ENCODE measurements at regions not wholly inside any gene's neighbourhood (a gene's known extent, or its start where the extent isn't known, plus 50 kb on each side); places are given as distances from the start of the nearest gene placed in this dataset.

DNA sequence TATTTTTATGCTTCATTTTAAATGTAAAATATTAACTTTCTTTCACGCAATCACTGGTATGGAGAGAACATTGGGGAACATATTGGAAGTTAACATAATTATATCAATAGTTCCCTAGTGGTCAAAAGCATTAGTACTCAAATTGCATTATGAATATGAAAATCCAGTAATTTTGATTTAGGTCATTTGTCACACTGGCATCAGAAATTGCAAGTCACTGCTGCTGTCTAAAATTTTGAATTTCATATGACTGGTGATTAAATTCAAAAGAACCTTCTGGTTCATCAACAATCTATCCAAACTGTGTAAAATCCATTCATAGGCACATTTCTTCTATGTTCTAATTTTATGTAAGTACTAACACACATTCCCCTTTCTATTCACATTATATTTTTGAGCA, 2235.7 kb upstream of the PCDH20 start:
- H3K9ac ChIP-seq (ENCODE audit: low read depth in 1 of 2, low read length in 2 of 2), result no peak overlapping the region
- H3K4me1 ChIP-seq (ENCODE audit: control insufficient read depth in 4 of 4, insufficient read depth in 4 of 4, low read length in 3 of 4), result no peaks in the 10 kb centered on the region
- DNase-seq (ENCODE audit: low spot score), result no peak
- no peak overlapping the region for H3K4me3 ChIP-seq (ENCODE audit: low read depth in 1 of 3, low read length in 3 of 3)
- H3K36me3 ChIP-seq (ENCODE audit: control insufficient read depth in 4 of 4, insufficient read depth in 3 of 4, low read depth in 1 of 4, low read length in 3 of 4), result no peaks in the 10 kb centered on the region
- no peak overlapping the region for H3K27ac ChIP-seq (ENCODE audit: low read depth in 1 of 2, low read length in 2 of 2)
- 97% methylated on average over 1 of the region's 1 CpG for WGBS
- TF ChIP-seq, protein P1, sequence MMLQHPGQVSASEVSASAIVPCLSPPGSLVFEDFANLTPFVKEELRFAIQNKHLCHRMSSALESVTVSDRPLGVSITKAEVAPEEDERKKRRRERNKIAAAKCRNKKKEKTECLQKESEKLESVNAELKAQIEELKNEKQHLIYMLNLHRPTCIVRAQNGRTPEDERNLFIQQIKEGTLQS (IDR thresholded peaks at IDR 0.05), result no peak
- TF ChIP-seq FOXA2 (IDR thresholded peaks at IDR 0.05) (no peak), HNF4A (conservative IDR thresholded peaks at IDR 0.05) (no peak), NR2F2 (IDR thresholded peaks at IDR 0.05) (no peak), GABPA (IDR thresholded peaks at IDR 0.05 in 1 of 2, conservative IDR thresholded peaks at IDR 0.05 in 1 of 2) (no peak), RXRA (IDR thresholded peaks at IDR 0.05) (no peak), RAD21 (IDR thresholded peaks at IDR 0.05) (no peak), EGR1 (IDR thresholded peaks at IDR 0.05; ENCODE audit: low read depth in 2 of 2) (no peak), JUND (IDR thresholded peaks at IDR 0.05) (no peak), YY1 (IDR thresholded peaks at IDR 0.05) (no peak), FOXA1 (IDR thresholded peaks at IDR 0.05) (no peak)
- TF ChIP-seq, protein P2, sequence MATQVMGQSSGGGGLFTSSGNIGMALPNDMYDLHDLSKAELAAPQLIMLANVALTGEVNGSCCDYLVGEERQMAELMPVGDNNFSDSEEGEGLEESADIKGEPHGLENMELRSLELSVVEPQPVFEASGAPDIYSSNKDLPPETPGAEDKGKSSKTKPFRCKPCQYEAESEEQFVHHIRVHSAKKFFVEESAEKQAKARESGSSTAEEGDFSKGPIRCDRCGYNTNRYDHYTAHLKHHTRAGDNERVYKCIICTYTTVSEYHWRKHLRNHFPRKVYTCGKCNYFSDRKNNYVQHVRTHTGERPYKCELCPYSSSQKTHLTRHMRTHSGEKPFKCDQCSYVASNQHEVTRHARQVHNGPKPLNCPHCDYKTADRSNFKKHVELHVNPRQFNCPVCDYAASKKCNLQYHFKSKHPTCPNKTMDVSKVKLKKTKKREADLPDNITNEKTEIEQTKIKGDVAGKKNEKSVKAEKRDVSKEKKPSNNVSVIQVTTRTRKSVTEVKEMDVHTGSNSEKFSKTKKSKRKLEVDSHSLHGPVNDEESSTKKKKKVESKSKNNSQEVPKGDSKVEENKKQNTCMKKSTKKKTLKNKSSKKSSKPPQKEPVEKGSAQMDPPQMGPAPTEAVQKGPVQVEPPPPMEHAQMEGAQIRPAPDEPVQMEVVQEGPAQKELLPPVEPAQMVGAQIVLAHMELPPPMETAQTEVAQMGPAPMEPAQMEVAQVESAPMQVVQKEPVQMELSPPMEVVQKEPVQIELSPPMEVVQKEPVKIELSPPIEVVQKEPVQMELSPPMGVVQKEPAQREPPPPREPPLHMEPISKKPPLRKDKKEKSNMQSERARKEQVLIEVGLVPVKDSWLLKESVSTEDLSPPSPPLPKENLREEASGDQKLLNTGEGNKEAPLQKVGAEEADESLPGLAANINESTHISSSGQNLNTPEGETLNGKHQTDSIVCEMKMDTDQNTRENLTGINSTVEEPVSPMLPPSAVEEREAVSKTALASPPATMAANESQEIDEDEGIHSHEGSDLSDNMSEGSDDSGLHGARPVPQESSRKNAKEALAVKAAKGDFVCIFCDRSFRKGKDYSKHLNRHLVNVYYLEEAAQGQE (IDR thresholded peaks at IDR 0.05), result no peak
- H3K27me3 ChIP-seq (ENCODE audit: control insufficient read depth in 4 of 4, insufficient read depth in 4 of 4, low read length in 3 of 4), result peaks cover 0 to 3% (median 0%) of the 10 kb centered on the region in 4 donors
- no peaks in the 10 kb centered on the region for H3K9me3 ChIP-seq (ENCODE audit: control insufficient read depth in 4 of 4, low read length in 3 of 4)

DNA sequence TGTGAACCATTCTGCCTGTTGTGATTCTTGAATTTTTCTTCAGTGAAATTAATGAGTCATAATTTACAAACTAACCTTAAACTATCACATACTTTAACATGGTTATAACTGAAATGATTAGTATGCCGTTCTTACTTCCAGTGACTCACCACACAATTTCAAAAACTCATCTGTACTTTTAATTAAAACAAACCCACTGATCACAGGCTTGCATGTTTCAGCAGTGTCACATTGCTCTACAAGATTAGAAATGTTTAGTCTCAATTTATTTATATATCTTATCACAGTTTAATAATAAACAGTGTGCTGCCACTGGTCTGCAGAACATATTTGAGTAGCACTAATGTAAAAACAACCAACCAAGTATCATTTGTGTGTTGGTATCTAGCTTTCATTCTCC, 2227.9 kb upstream of the PCDH20 start:
- no peak for DNase-seq (ENCODE audit: low spot score)
- Histone ChIP-seq H3K27ac (ENCODE audit: low read depth in 1 of 2, low read length in 2 of 2) (no peak overlapping the region), H3K27me3 (ENCODE audit: control insufficient read depth in 4 of 4, insufficient read depth in 4 of 4, low read length in 3 of 4) (no peaks in the 10 kb centered on the region), H3K9me3 (ENCODE audit: control insufficient read depth in 4 of 4, low read length in 3 of 4) (no peaks in the 10 kb centered on the region), H3K36me3 (ENCODE audit: control insufficient read depth in 4 of 4, insufficient read depth in 3 of 4, low read depth in 1 of 4, low read length in 3 of 4) (no peaks in the 10 kb centered on the region), H3K9ac (ENCODE audit: low read depth in 1 of 2, low read length in 2 of 2) (no peak overlapping the region), H3K4me1 (ENCODE audit: control insufficient read depth in 4 of 4, insufficient read depth in 4 of 4, low read length in 3 of 4) (no peaks in the 10 kb centered on the region), H3K4me3 (ENCODE audit: low read depth in 1 of 3, low read length in 3 of 3) (no peak overlapping the region)
- WGBS, result 75% methylated on average over 1 of the region's 1 CpG
- TF ChIP-seq SP1 (IDR thresholded peaks at IDR 0.05) (no peak), TAF1 (conservative IDR thresholded peaks at IDR 0.05) (no peak), FOXA2 (IDR thresholded peaks at IDR 0.05) (no peak), RAD21 (IDR thresholded peaks at IDR 0.05) (no peak), HNF4G (IDR thresholded peaks at IDR 0.05) (no peak), GABPA (IDR thresholded peaks at IDR 0.05 in 1 of 2, conservative IDR thresholded peaks at IDR 0.05 in 1 of 2) (no peak), RXRA (IDR thresholded peaks at IDR 0.05) (no peak), YY1 (IDR thresholded peaks at IDR 0.05) (no peak)
- TF ChIP-seq, protein P3, sequence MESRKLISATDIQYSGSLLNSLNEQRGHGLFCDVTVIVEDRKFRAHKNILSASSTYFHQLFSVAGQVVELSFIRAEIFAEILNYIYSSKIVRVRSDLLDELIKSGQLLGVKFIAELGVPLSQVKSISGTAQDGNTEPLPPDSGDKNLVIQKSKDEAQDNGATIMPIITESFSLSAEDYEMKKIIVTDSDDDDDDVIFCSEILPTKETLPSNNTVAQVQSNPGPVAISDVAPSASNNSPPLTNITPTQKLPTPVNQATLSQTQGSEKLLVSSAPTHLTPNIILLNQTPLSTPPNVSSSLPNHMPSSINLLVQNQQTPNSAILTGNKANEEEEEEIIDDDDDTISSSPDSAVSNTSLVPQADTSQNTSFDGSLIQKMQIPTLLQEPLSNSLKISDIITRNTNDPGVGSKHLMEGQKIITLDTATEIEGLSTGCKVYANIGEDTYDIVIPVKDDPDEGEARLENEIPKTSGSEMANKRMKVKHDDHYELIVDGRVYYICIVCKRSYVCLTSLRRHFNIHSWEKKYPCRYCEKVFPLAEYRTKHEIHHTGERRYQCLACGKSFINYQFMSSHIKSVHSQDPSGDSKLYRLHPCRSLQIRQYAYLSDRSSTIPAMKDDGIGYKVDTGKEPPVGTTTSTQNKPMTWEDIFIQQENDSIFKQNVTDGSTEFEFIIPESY (IDR thresholded peaks at IDR 0.05), result no peak
- TF ChIP-seq, protein P4, sequence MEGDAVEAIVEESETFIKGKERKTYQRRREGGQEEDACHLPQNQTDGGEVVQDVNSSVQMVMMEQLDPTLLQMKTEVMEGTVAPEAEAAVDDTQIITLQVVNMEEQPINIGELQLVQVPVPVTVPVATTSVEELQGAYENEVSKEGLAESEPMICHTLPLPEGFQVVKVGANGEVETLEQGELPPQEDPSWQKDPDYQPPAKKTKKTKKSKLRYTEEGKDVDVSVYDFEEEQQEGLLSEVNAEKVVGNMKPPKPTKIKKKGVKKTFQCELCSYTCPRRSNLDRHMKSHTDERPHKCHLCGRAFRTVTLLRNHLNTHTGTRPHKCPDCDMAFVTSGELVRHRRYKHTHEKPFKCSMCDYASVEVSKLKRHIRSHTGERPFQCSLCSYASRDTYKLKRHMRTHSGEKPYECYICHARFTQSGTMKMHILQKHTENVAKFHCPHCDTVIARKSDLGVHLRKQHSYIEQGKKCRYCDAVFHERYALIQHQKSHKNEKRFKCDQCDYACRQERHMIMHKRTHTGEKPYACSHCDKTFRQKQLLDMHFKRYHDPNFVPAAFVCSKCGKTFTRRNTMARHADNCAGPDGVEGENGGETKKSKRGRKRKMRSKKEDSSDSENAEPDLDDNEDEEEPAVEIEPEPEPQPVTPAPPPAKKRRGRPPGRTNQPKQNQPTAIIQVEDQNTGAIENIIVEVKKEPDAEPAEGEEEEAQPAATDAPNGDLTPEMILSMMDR (IDR thresholded peaks at IDR 0.05; ENCODE audit: low read depth, low read length, missing input control), result no peak
- TF ChIP-seq, protein P2 (IDR thresholded peaks at IDR 0.05), result no peak

All from liver (tissue), 8 donors.